ENCODE measurements at regions not wholly inside any gene's neighbourhood (a gene's known extent, or its start where the extent isn't known, plus 50 kb on each side); places are given as distances from the start of the nearest gene placed in this dataset.

DNA sequence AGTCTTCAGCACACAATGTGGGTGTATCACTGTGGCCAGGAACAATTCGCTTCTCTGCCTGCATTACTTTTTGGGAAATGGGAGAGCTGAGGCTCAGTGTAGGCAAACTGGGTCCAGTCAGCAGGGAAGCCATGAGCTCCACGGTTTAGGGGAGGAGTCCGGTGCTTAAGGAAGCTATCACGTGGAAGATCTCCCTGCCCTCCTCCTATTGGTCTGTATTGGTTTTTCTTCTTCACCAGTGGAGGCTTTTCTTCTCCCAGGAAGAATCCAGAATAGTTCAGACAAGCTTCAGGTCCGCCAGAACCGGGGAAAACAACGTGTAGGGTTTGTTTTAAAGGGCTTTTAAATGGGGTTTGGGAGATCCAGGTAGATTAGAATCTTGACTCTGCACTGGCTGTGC lies 156.2 kb upstream of the CAMK1G start:
- H3F3A ChIP-seq (ENCODE audit: low read depth), result no peaks in the 10 kb centered on the region

DNA sequence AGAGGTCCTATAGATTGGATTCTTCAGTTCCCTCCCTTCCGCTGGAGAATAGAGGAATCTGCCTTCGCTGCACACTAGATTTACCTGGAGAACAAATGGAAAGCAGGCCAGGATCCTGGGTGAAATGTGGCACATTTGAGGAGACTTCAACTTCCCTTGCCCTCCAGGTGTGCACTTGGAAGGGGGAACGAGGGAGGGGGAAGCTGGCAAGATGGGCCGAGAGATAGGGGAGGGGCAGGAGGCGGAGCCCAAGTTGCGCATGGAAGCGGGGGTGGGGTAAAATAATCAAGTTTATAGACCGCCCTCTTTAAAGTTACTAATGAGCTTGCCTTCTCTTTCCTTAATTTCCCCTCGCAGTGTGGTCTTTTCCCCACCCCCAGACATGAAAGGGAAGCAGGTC lies 155.7 kb upstream of the CAMK1G start:
- Histone ChIP-seq H2AFZ (ENCODE audit: low read length) (no peak overlapping the region), H3K4me1 (ENCODE audit: insufficient read depth, low read length, poor library complexity, severe bottlenecking) (no peaks in the 10 kb centered on the region), H3K4me2 (ENCODE audit: low read depth, low read length, poor library complexity, severe bottlenecking) (no peak overlapping the region), H3K9me2 (replicated peaks; ENCODE audit: low read depth, low read length) (no peaks in the 10 kb centered on the region), H3K79me2 (ENCODE audit: insufficient read depth, low read length) (no peaks in the 10 kb centered on the region), H4K20me1 (ENCODE audit: insufficient read depth, low read length, poor library complexity, severe bottlenecking) (no peaks in the 10 kb centered on the region), H3K4me3 (ENCODE audit: low read length, poor library complexity, severe bottlenecking) (no peak overlapping the region), H3K27me3 (ENCODE audit: insufficient read depth, low read length, poor library complexity, severe bottlenecking) (no peaks in the 10 kb centered on the region), H3F3A (ENCODE audit: low read depth) (no peaks in the 10 kb centered on the region), H3K9me3 (ENCODE audit: insufficient read depth, low read depth, low read length) (no peaks in the 10 kb centered on the region), H3K9ac (ENCODE audit: low read depth, low read length, poor library complexity, severe bottlenecking) (no peak overlapping the region), H3K36me3 (ENCODE audit: insufficient read depth, low read length) (no peaks in the 10 kb centered on the region)
- TF ChIP-seq, protein P1, sequence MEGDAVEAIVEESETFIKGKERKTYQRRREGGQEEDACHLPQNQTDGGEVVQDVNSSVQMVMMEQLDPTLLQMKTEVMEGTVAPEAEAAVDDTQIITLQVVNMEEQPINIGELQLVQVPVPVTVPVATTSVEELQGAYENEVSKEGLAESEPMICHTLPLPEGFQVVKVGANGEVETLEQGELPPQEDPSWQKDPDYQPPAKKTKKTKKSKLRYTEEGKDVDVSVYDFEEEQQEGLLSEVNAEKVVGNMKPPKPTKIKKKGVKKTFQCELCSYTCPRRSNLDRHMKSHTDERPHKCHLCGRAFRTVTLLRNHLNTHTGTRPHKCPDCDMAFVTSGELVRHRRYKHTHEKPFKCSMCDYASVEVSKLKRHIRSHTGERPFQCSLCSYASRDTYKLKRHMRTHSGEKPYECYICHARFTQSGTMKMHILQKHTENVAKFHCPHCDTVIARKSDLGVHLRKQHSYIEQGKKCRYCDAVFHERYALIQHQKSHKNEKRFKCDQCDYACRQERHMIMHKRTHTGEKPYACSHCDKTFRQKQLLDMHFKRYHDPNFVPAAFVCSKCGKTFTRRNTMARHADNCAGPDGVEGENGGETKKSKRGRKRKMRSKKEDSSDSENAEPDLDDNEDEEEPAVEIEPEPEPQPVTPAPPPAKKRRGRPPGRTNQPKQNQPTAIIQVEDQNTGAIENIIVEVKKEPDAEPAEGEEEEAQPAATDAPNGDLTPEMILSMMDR (conservative IDR thresholded peaks at IDR 0.05; ENCODE audit: low read length), result no peak
- TF ChIP-seq EZH2phosphoT487 (IDR thresholded peaks at IDR 0.05; ENCODE audit: borderline replicate concordance), result no peak

More for the DNA sequence above, 156.2 kb upstream of the CAMK1G start:
- no peak overlapping the region for H3K4me2 ChIP-seq (ENCODE audit: low read depth, low read length, poor library complexity, severe bottlenecking)
- TF ChIP-seq EZH2phosphoT487 (IDR thresholded peaks at IDR 0.05; ENCODE audit: borderline replicate concordance), result no peak
- TF ChIP-seq, protein P1 (conservative IDR thresholded peaks at IDR 0.05; ENCODE audit: low read length), result no peak
- H3K79me2 ChIP-seq (ENCODE audit: insufficient read depth, low read length), result no peaks in the 10 kb centered on the region
- H3K4me3 ChIP-seq (ENCODE audit: low read length, poor library complexity, severe bottlenecking), result no peak overlapping the region
- H3K9me3 ChIP-seq (ENCODE audit: insufficient read depth, low read depth, low read length), result no peaks in the 10 kb centered on the region
- no peak overlapping the region for H3K9ac ChIP-seq (ENCODE audit: low read depth, low read length, poor library complexity, severe bottlenecking)
- H4K20me1 ChIP-seq (ENCODE audit: insufficient read depth, low read length, poor library complexity, severe bottlenecking), result no peaks in the 10 kb centered on the region
- no peaks in the 10 kb centered on the region for H3K36me3 ChIP-seq (ENCODE audit: insufficient read depth, low read length)
- no peaks in the 10 kb centered on the region for H3K9me2 ChIP-seq (replicated peaks; ENCODE audit: low read depth, low read length)
- no peak overlapping the region for H2AFZ ChIP-seq (ENCODE audit: low read length)
- no peaks in the 10 kb centered on the region for H3K27me3 ChIP-seq (ENCODE audit: insufficient read depth, low read length, poor library complexity, severe bottlenecking)
- H3K4me1 ChIP-seq (ENCODE audit: insufficient read depth, low read length, poor library complexity, severe bottlenecking), result no peaks in the 10 kb centered on the region

- Histone ChIP-seq H3K9me2 (replicated peaks; ENCODE audit: low read depth, low read length) (no peaks in the 10 kb centered on the region), H3K79me2 (ENCODE audit: insufficient read depth, low read length) (no peaks in the 10 kb centered on the region), H3K9ac (ENCODE audit: low read depth, low read length, poor library complexity, severe bottlenecking) (no peak overlapping the region), H3K4me2 (ENCODE audit: low read depth, low read length, poor library complexity, severe bottlenecking) (no peak overlapping the region), H3K27me3 (ENCODE audit: insufficient read depth, low read length, poor library complexity, severe bottlenecking) (no peaks in the 10 kb centered on the region), H3F3A (ENCODE audit: low read depth) (no peaks in the 10 kb centered on the region), H3K4me3 (ENCODE audit: low read length, poor library complexity, severe bottlenecking) (no peak overlapping the region), H3K36me3 (ENCODE audit: insufficient read depth, low read length) (no peaks in the 10 kb centered on the region), H4K20me1 (ENCODE audit: insufficient read depth, low read length, poor library complexity, severe bottlenecking) (no peaks in the 10 kb centered on the region), H3K4me1 (ENCODE audit: insufficient read depth, low read length, poor library complexity, severe bottlenecking) (no peaks in the 10 kb centered on the region), H2AFZ (ENCODE audit: low read length) (no peak overlapping the region), H3K9me3 (ENCODE audit: insufficient read depth, low read depth, low read length) (no peaks in the 10 kb centered on the region)
- TF ChIP-seq, protein P1 (conservative IDR thresholded peaks at IDR 0.05; ENCODE audit: low read length), result no peak
- no peak for TF ChIP-seq EZH2phosphoT487 (IDR thresholded peaks at IDR 0.05; ENCODE audit: borderline replicate concordance)
Observed at GRCh38 chr1:209428241-209428921, 155.1 kb upstream of the CAMK1G start.

All from Loucy (cell line).